GM21529 (cell line): ENCODE measurements at regions not wholly inside any gene's neighbourhood (a gene's known extent, or its start where the extent isn't known, plus 50 kb on each side); places are given as distances from the start of the nearest gene placed in this dataset.
"Not testable (repeated sequence)": the region's sequence is repeated elsewhere in the genome, so short reads cannot be mapped to it uniquely, and the experiment has no call there.

Experiments
- ATAC-seq: cut with Tn5 transposase; IDR thresholded peaks from one replicate; pipeline ENCODE4 v1.9.1; 2021; ENCODE audit not compliant: unreplicated experiment

DNA sequence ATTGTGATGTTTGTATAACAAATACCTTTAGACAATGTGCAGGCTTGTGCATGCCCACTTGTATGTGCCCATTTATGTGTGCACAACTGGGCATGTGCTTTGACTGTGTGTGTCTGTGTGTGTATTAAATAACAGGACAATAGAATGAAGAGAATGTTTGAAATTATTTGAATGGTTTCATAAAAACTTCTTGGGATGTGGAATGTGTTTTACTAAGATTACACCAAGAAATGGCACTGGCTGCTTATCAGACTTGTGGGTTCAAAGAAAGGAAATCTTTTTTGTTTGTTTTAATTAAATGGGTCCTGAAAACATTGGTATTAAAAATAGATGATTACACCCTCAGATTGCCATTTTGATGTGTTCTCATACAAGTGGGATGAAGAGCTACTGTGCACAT is 191.6 kb upstream of the CCN2 start:
- no peak for ATAC-seq

DNA sequence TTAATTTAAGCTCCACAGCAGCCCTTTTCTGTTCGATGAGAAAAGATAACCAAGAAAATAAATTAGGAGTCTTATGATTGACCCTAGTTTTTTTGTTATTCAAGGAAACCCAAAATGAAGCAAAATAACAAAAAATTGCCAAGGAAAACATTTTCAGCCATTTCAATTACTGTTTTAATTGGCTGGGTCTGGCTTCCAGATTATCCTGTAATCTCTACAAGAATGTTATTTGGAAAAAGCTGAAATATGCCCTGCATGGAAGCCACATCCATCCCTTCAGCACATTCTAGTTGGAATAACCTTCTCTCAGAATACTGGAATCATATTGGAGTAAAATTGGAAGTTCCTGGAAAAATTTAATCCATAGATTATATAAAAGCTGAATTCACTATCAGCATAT is 191.1 kb upstream of the CCN2 start:
- no peak for ATAC-seq

DNA sequence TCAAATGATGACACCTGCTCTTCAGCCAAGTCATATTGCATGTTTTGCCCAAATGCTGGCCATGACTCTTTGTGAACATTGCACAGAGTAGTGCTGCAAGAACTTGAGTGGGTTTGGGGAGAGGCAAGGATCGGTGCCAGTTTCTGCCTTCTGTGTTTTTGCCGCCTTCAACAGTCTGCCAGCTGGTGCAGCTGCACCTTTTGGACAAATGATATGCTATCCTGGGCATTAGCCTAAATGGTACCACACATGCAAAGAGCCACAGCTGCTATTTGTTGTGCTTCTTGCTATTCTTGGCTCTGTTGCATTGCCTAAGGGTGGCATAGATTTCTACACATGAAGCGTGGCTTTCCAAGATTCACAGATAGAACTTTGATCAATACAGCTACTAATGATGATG is 189.0 kb upstream of the CCN2 start:
- ATAC-seq = no peak

DNA sequence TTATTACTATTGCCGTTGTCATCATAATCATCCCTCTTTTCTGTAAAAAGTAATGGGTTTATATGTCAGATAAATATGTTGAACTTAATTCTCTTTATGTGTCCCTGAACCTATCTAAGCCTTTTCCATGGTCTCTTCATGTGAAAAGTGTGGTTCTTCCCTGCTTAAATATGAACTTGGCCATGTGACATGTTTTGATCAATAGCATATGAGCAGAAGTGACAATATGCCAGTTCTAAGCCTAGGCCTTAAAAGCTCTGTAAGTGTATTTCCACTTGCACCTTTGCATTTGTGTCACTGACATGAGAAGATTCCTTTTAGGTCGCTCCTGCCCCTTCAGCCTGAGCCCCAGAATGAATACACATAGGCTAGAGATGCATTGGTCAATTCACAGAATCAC is 188.4 kb upstream of the CCN2 start:
- ATAC-seq = no peak

DNA sequence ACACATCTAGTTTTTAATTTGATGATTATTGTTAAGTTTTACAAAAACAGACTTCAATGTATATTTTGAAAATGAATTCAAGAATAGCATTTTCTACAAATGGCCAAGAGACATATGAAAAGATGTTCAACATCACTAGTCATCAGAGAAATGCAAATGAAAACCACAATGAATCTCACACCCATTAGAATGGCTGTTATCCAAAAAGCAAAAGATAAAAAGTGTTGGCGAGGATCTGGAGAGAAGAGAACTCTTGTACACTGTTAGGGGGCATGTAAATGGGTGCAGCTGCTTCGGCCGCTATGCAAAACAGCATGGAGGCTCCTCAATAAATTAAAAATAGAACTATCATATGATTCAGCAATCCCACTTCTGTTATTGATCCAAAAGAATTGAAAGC is 185.8 kb upstream of the CCN2 start:
- ATAC-seq = no peak

DNA sequence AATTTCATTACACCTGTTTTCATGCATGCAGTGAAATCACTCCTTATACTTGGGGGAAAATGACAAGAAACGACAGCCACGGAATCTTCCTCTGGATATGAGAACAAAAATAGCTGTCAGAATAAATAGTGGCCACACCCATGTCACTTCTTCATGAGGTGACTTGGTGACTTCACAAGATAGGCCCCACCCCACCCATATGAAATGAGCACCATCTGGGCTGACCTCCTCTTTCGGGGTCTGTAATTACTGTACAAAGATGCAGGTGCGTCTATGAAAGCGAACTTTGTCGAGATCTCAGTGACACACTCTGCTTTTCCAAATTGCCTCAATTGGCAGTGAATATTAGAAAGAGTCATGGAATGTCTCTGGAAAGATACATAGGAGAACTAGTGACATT is 184.2 kb upstream of the CCN2 start:
- no peak for ATAC-seq

DNA sequence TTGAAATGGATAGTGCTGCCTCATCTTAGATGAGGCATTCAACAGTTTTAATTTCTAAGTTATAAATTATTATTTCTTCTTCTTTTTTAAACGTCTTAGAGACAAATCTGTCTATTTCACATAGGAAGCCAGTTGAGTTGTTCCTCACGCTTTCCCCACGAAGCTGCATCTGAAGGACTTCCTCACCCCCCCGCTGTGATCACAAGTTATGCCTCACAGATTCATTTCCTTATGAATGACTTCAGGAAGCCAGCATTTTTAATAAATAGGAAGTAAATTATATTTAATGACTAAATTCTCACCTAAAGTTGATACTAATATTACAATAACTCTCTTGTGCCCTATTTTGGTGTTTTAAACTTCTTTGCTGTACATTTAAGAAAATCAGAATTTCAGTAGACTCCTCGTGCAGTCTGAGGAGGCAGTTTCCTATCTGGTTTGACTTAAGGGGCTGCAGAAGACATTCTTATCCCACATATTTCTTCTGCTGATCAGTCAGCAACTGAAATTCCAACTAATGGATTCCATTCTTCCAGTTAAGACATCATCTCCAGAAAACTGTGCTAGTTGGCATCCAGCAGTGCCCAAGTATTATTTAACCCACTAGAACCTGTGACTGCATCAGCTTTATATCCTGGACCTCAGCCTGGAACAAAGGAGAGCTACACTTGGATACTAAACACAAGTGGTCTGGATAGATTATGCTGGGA is 182.7 kb upstream of the CCN2 start:
- no peak for ATAC-seq

DNA sequence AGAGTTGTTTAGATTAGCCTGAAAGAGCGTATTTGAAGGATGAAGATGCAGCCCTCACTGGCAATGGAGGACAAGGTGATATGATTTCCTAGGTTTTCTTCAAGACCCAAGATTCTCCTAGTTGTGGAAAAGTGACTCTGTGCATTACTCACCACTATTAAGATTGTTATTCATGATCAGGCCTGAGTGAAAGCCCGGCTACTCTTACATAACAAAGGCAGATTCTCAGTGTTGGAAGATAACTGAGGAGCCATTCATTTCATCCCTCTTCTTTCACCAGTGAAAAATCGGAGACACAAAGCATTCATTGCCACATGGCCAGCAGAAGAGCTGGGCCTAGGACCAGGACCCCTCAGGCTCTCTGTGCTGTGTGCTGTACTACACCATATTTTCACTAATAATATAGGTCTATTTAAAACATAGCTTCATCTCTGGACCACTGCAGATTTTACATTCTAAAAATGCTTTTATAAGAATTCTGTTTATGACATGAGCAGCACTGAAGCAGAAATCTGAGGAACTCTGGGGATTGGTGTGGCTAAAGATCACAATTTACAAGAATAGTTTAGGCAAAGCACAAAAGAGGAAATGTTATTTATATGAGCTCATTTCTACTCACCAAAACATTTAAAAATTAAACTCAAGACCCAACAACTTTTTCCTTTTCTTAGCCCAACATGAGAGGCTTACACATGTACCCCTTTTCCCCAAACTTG is 181.9 kb upstream of the CCN2 start:
- ATAC-seq = no peak

DNA sequence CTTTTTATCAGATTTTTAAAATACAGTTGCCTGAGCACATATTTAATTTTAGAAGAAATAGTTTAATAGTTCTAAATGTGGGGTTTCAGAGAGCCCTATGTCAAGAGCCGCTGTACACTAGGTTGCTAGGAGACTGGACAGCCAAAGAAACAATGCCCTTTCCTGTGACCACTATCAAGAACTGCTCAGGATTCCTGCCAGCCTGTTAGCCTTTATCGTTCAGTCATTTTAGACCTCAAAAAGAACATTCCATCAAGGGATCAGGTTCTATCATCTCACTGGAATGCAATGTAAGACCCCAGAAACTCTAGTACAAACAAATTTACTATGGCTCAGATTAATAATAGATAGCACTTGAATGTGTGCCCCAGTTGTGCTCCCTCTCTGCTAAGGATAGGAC is 181.2 kb upstream of the CCN2 start:
- no peak for ATAC-seq

DNA sequence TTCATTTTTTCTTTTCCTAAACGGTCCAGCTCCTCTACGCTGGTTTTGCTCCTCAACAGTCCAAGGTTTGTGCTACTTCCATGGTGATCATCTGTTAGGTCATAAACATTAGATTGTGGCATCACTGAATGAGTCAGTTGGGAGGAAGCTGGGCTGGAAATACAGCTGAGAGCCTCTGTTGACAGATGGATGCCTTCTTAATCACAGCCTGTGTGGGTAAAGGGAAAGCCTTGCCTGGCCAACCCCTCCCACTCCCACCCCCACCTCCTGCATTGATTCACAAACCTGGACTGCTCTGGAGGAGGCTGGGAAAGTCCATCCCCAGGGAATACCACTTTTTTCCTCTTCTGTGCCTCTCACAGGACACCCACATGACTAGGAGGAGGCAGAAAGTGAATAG is 180.6 kb upstream of the CCN2 start:
- no peak for ATAC-seq

DNA sequence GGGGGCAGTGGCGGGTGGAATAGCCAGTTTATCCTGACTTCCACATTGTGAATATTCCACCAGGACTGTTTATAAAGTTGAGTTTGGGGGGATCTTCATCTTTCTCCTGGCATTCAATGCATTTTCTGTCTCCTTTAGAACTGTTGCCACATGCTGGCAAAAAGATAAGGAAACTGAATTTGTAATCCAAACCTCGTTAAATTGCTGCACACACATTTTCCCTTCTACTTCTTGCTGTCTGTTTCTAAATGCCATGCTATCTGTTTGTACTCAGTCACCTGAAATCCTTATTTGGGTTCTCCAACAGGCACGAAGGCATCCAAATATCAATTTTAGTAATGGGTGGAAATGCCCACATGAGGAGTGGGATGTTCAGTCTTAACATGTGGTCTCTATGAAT is 180.2 kb upstream of the CCN2 start:
- ATAC-seq = no peak

DNA sequence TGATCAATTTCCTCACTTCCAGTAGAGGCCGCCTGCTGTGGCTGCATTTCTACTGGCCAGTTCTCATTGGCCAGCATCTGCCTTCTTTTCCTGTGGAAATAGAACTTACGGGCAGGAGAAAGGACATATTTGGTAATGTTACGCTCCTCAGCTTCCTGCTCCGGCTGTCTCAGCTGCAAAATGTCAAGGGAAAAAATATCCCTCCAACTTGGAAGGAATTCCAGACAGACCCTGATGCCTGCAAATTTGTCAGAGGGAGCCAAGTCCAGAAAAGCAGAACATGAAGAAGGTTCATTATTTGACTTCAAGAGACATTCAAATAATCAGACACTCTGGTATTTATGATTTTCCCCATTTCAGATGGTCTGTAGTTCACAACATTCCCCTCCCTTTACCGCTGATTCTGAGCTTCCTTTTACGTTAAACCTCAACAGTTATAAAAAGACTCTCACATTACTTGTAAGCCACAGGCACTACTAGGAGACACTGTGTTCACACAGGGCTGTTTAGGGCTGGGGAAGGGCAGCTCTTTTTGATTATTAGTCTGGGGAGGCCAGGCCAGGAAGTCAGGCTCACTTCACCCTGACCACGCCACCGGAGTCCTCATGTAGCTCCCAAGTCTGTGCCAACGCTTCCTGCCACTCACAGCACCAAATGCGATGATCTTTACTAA is 179.6 kb upstream of the CCN2 start:
- no peak for ATAC-seq

DNA sequence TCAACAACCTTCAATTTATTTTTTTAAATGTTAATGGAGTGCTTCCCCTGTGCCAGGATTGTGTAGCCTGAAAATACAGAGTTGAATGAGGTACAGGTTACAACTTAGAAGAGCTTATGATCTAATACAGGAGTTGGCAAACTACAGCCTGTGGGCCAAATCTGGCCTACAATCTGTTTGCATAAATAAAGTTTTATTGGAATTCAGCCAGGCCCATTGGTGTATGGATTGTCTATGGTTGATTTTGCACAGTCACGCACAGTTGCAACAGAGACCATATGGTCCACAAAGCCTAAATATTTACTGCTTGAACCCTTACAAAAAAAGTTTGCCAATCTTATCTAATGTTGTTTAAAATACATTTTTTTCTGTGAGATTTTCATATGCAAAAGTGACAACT is 177.3 kb upstream of the CCN2 start:
- ATAC-seq = no peak

DNA sequence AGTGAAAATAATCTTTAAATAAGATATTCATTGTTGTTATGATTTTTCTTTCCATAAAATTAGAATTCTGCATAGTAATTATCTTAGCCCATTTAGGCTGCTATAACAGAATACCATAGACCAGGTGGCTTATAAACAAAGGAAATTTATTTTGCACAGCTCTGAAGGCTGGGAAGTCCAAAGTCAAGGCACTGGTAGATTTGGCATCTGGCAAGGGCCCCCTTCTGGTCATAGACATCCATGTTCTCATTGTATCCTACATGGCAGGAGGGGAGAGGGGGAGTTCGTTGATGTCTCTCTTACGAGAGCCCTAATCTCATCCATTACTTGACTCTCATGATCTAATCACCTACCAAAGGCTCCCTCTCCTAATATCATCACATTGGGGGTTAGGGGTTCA is 175.0 kb upstream of the CCN2 start:
- no peak for ATAC-seq

DNA sequence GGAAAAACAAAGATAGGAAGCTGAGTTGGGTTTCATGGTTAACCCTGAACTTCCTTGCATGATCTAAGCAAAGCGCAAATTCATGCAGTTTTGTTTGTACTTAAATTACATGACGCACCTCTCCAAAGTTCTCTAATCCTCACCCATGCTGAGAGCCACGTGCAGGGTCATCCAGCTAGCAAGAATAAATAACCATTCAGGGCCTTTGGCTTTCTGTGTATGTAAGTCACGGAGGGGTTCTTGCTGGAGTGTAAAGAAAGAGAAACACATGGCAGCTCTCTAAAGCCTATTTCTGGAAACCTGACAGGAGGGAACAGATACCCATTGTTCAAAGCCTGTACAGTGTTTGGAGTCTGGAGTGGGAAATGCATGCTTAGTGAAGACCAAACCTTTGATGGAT is 171.7 kb upstream of the CCN2 start:
- no peak for ATAC-seq

DNA sequence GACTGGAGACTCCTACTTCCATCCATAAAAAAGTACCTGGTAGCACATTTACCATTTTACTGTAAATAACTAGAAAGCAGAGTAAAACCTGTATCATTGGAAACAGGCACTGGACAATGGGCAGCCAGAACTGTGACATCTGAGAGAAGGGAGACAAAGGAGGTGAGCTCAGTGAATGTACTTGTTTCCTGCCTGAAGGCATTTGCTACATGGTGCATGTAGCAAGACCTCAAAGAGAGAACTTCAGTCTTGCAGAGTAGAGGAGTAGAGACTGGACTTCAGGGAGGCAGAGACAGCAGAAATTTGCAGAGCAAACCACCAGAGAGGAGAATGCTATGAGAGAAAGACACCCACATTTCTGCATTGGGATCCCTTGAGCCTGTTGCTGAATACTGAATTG is 171.0 kb upstream of the CCN2 start:
- ATAC-seq = no peak

DNA sequence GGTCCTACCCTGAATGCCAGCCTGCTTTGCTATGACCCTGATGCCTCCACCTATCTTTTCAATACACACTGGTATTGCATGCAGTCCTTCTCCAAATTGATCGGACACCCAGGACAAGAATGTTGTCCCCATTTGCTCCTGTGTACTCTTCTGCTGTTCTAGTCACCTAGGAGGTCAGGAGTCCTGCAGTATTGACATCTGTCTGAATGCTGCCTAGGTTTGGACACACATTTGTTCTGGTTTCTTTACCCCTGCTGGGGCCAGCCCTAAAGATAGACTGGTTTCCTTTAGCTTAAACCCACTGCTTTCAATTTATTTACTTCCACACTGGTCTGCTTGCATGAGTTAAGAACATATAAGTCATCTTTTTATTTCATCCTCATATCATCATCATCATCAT is 167.0 kb upstream of the CCN2 start:
- ATAC-seq = no peak

DNA sequence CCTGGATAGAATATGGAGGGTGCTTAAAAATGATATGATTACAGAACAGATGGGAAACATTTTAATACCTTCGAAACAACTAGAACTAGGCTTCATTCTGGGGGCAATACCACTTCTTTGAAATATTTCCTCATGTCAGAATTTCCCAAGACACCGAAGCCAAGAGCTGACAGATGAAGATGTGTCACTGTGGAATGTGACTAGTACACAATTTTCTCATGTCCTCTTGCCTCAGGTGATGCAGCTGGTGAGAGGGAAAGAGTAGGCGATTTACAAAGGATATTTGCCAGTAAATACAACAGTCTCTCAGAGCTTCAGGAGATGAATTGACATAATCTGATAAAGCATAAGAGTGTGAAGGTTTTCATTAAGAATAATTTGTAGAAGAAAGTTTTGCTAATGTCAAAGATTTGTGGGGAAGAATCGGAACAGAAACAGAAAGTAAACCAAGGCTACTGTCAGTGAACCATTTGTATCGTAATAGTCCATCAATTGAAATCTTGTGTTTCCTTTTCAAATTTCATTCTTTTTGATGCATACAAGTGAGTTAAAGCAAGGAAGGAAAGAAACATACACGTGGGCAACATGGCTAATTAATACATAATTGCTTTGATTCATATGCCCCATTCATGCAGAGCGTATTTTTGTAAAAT is 164.7 kb upstream of the CCN2 start:
- ATAC-seq = no peak

DNA sequence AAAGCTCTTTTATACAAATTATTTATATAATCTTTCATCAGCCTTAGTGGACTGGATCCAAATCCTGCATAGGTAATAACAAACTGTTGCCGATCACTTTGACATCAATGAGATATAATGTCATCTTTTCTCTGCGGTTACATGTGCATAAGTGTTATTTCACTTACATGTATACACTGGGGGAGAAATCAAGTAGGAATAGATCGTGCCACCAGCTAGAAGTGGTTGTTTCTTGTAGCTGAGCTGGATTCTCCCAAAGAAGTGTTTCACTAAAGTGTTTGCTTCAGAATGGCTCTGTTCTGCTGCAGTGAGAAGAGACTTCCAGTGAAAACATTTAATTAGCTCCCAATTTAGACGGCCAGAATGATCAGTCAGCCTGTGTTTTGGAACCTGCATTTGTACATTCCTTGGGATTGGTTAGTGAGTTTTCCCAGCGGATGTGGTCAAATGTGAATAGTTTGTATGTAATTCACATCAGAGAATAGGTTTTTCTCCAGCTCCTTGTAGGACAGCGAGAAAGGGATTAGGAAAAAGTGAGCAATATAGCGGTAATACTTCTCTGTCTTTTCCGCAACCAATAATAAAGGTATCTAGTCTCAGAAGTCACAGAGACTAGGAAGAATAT is 163.1 kb upstream of the CCN2 start:
- ATAC-seq = no peak

DNA sequence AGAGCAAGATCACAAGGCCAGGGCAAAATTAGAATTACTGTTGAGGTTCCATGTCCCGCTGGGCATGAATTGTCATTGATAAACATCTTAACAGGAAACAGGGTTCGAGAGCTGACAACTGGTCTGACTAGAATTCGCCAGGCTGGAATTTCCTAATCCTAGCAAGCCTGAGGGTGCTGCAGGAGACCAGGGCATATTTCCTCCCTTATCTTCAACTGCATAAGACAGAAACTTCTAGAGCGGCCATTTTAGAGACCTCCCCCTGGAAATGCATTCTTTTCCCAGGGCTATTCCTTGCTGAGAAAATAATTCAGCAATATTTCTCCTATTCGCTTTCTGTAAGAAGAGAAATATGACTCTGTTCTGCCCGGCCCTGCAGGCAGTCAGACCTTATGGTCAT is 158.6 kb upstream of the CCN2 start:
- not testable (repeated sequence) for ATAC-seq

DNA sequence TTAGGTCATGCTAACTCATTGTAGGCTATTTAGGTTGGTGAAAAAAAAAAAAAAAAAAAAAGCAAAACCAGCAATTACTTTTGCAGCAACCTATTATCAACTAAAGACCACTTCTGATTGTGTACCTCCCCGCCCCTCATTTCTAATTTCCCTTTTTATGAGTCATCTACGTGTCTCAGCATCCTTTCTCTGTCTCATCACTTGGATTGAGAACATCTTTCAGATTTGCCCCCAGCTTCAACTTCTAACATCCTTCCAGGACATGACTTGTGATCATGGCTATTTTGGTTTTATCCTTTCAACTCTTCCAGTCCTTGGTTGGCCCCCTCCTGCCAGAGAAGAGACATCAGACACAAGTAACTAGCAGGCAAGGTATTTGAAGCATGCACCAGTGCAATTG is 156.7 kb upstream of the CCN2 start:
- ATAC-seq = no peak
